Activated naive CD8-positive, alpha-beta T cell (primary cell): ENCODE measurements at regions not wholly inside any gene's neighbourhood (a gene's known extent, or its start where the extent isn't known, plus 50 kb on each side); places are given as distances from the start of the nearest gene placed in this dataset.

Source experiments
- H3K27ac Mint-ChIP-seq: one replicate; pipeline ENCODE4 v1.8.0; 2021; ENCODE audit warnings: mixed read lengths
- H3K27me3 Mint-ChIP-seq: one replicate; pipeline ENCODE4 v1.8.0; 2021; ENCODE audit warnings: mixed read lengths
- H3K36me3 Mint-ChIP-seq: one replicate; pipeline ENCODE4 v1.8.0; 2021; ENCODE audit warnings: mixed read lengths
- H3K4me1 Mint-ChIP-seq: one replicate; pipeline ENCODE4 v1.8.0; 2021; ENCODE audit warnings: low read depth, mixed read lengths
- H3K4me3 Mint-ChIP-seq: one replicate; pipeline ENCODE4 v1.8.0; 2021; ENCODE audit warnings: mild to moderate bottlenecking, mixed read lengths
- H3K9me3 Mint-ChIP-seq: one replicate; pipeline ENCODE4 v1.8.0; 2021; ENCODE audit warnings: low read depth, mixed read lengths

GRCh38 chr10:90975096-90975495 lies 54.2 kb upstream of the ANKRD1 start:
- Mint-ChIP-seq H3K4me3 (no peak overlapping the region), H3K9me3 (no peaks in the 10 kb centered on the region), H3K27ac (no peak overlapping the region), H3K27me3 (peaks cover 2% of the 10 kb centered on the region), H3K4me1 (no peaks in the 10 kb centered on the region), H3K36me3 (no peaks in the 10 kb centered on the region)

DNA sequence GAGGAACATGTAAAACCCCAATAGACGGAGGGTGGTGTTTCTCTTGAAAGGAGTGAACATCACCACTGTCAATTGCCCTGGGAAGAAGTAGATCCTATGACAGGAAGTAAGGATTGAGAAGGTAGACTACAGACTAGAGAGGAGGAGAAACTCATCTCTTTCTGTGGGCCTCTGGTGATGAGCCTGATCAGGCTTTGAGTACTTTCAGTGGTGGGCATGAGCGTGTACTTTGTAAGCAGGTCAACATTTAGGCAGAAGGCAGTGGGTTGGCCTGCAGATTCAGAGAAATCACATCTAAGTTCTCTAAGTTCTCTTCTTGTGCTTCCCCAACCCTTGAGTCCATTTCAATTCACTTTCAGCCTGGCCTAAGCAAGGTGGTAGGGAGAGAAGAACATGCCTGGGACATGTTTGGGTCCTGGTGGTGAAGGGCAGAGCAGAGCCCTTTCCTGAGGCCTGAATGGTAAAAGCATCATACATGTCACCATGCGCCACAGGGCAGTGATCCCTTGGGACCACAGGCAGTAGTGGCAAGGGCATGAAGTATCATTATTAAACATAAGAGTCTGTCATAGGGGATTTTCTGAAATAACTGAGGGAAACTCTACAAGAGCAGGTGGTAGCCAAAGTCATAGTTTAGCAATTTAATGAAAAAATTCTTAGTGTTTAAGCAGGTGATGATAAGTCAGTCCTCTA lies 56.4 kb upstream of the ANKRD1 start:
- no peaks in the 10 kb centered on the region for H3K9me3 Mint-ChIP-seq
- no peaks in the 10 kb centered on the region for H3K36me3 Mint-ChIP-seq
- peaks cover 2% of the 10 kb centered on the region for H3K27me3 Mint-ChIP-seq
- no peak overlapping the region for H3K27ac Mint-ChIP-seq
- no peak overlapping the region for H3K4me3 Mint-ChIP-seq
- no peaks in the 10 kb centered on the region for H3K4me1 Mint-ChIP-seq

DNA sequence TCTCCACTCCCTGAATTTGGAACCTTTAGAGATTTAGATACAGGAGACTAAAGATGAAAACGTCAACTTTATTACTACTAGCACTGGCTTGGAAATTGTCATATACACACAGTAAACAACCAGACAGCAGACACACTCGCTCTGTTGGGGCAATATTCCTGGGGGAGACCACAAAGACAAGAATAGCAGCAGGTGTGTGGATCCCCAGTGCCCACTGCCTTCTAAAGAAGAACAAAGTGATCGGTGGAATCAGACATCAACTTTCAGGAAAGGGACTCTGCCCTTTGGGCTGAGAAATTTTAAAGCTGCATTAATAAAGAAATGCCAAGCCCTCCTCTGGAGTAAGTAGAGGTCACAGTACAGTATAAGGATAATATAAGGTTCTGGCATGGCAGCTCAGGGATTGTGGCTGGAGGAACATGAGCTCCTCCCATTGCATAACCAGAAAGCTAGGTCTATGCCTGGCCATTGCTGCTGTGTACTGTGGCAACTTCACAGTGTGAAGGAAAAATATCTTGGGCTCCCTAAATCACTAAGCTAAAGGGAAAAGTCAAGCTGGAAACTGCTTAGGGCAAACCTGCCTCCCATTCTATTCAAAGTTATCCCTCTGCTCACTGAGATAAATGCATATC lies 57.1 kb upstream of the ANKRD1 start:
- Mint-ChIP-seq H3K4me3 (no peak overlapping the region), H3K27me3 (peaks cover 2% of the 10 kb centered on the region)

DNA sequence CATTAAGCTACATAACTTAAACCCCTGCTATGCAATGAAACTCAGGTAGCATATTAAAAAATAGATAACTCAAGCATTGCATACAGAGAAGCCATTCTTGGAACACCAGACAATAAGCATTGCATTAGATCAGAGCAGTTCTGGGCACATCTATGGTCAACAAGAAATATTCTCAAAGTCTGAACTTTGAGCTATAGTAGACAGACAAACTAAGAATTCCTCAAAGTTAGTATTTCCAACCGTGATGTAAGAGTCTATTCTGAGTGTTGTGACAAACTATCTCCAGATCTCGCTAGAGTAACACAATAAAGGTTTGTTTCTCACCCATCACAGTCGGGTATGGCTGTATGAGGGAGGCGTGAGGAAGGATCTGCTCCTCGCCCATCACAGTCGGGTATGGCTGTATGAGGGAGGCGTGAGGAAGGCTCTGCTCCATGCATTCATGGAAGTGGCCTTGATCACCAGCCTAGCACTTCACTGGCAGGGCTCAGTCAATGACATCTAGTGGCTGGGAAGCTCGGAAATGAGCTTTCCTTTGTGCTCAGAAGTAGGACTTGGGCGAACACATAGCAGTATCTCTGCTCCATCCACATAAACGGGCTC lies 61.6 kb upstream of the ANKRD1 start:
- Mint-ChIP-seq H3K4me3 (no peak overlapping the region), H3K27ac (no peak overlapping the region), H3K9me3 (no peaks in the 10 kb centered on the region), H3K4me1 (peaks cover 7% of the 10 kb centered on the region), H3K36me3 (no peaks in the 10 kb centered on the region), H3K27me3 (no peaks in the 10 kb centered on the region)

More for the DNA sequence above, 57.1 kb upstream of the ANKRD1 start:
- H3K4me1 Mint-ChIP-seq = no peaks in the 10 kb centered on the region
- H3K9me3 Mint-ChIP-seq = no peaks in the 10 kb centered on the region
- no peak overlapping the region for H3K27ac Mint-ChIP-seq
- no peaks in the 10 kb centered on the region for H3K36me3 Mint-ChIP-seq

DNA sequence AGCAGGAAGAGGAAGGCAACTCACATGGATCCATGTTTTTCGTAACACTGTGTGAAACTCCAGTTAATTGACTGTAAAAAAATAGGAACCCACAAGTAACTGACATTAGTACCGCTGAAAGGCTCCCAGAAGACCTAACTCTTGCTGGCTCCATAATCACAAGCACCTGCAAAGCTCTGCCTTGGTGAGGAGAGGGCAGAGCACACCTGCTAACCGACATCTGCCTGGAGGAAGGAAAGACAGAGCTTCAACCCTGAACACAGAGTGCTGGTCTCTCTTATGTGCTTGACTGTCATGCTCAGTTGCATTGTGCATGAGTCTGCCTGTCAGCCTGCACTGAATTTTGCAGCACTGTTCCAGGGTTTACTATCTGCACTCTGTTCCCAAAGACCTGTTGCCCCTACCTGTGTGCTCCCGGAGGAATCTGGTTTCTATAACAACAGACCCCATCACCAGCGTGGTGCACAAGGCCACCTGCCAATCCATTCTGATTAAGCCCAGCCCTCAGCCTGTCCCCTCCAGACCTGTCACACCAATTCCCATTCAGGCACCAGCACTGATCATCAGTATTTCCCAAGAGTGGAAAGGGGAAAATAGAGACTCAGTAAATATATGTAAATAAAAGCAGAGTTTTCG lies 63.1 kb upstream of the ANKRD1 start:
- Mint-ChIP-seq H3K4me3 (no peak overlapping the region), H3K9me3 (no peaks in the 10 kb centered on the region), H3K36me3 (no peaks in the 10 kb centered on the region), H3K4me1 (peaks cover 7% of the 10 kb centered on the region), H3K27me3 (no peaks in the 10 kb centered on the region), H3K27ac (no peak overlapping the region)

- H3K9me3 Mint-ChIP-seq = no peaks in the 10 kb centered on the region
- H3K27ac Mint-ChIP-seq = no peak overlapping the region
- H3K4me1 Mint-ChIP-seq = peaks cover 7% of the 10 kb centered on the region
- H3K4me3 Mint-ChIP-seq = no peak overlapping the region
- no peaks in the 10 kb centered on the region for H3K27me3 Mint-ChIP-seq
- no peaks in the 10 kb centered on the region for H3K36me3 Mint-ChIP-seq
These were observed 64.0 kb upstream of the ANKRD1 start for GRCh38 chr10:90984898-90985297.

- H3K27me3 Mint-ChIP-seq = no peaks in the 10 kb centered on the region
- no peak overlapping the region for H3K27ac Mint-ChIP-seq
- peaks cover 7% of the 10 kb centered on the region for H3K4me1 Mint-ChIP-seq
- no peaks in the 10 kb centered on the region for H3K9me3 Mint-ChIP-seq
- no peaks in the 10 kb centered on the region for H3K36me3 Mint-ChIP-seq
- no peak overlapping the region for H3K4me3 Mint-ChIP-seq
These were observed 64.5 kb upstream of the ANKRD1 start for GRCh38 chr10:90985321-90985933.

- Mint-ChIP-seq H3K4me1 (peaks cover 7% of the 10 kb centered on the region), H3K9me3 (no peaks in the 10 kb centered on the region), H3K36me3 (no peaks in the 10 kb centered on the region), H3K27me3 (no peaks in the 10 kb centered on the region), H3K4me3 (no peak overlapping the region), H3K27ac (no peak overlapping the region)
These were observed 65.4 kb upstream of the ANKRD1 start for GRCh38 chr10:90986136-90986760.

GRCh38 chr10:90986870-90987269 lies 66.0 kb upstream of the ANKRD1 start:
- no peak overlapping the region for H3K27ac Mint-ChIP-seq

GRCh38 chr10:90987383-90987782 lies 66.5 kb upstream of the ANKRD1 start:
- Mint-ChIP-seq H3K27ac (no peak overlapping the region), H3K36me3 (no peaks in the 10 kb centered on the region), H3K4me3 (no peak overlapping the region), H3K27me3 (no peaks in the 10 kb centered on the region), H3K9me3 (no peaks in the 10 kb centered on the region), H3K4me1 (peaks cover 7% of the 10 kb centered on the region)

More at GRCh38 chr10:90986870-90987269, 66.0 kb upstream of the ANKRD1 start:
- no peaks in the 10 kb centered on the region for H3K36me3 Mint-ChIP-seq
- H3K9me3 Mint-ChIP-seq = no peaks in the 10 kb centered on the region
- no peaks in the 10 kb centered on the region for H3K27me3 Mint-ChIP-seq
- H3K4me1 Mint-ChIP-seq = peaks cover 7% of the 10 kb centered on the region
- H3K4me3 Mint-ChIP-seq = no peak overlapping the region

DNA sequence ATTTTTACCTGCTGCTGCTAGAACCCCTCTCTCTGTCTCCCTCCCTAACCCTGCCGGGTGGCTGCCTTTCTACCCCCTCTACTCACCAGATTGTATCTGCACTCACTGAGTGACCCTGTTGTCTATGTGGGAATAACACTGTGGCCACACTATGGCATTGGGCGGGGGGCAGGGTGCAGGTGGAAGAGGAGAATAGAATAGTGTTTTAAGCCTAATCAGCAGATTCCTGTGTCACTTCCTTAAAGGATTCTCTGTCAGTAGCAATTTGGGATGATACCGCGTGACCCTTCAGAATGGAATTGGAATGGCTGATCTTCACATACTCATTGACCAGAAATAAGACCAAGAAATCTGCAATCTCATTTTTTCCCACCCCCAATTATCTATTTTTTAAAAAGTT lies 67.1 kb upstream of the ANKRD1 start:
- H3K4me3 Mint-ChIP-seq = no peak overlapping the region
- H3K9me3 Mint-ChIP-seq = no peaks in the 10 kb centered on the region
- peaks cover 9% of the 10 kb centered on the region for H3K4me1 Mint-ChIP-seq
- no peak overlapping the region for H3K27ac Mint-ChIP-seq
- H3K27me3 Mint-ChIP-seq = no peaks in the 10 kb centered on the region
- no peaks in the 10 kb centered on the region for H3K36me3 Mint-ChIP-seq

- H3K9me3 Mint-ChIP-seq = no peaks in the 10 kb centered on the region
- H3K27ac Mint-ChIP-seq = no peak overlapping the region
- peaks cover 11% of the 10 kb centered on the region for H3K4me1 Mint-ChIP-seq
- no peak overlapping the region for H3K4me3 Mint-ChIP-seq
- no peaks in the 10 kb centered on the region for H3K36me3 Mint-ChIP-seq
- no peaks in the 10 kb centered on the region for H3K27me3 Mint-ChIP-seq
These were observed 67.9 kb upstream of the ANKRD1 start for GRCh38 chr10:90988802-90989201.

- Mint-ChIP-seq H3K36me3 (no peaks in the 10 kb centered on the region), H3K27ac (no peak overlapping the region), H3K27me3 (no peaks in the 10 kb centered on the region), H3K4me1 (peaks cover 6% of the 10 kb centered on the region), H3K4me3 (no peak overlapping the region), H3K9me3 (no peaks in the 10 kb centered on the region)
These were observed 68.5 kb upstream of the ANKRD1 start for GRCh38 chr10:90989378-90989777.

GRCh38 chr10:90992462-90992861 lies 71.6 kb upstream of the ANKRD1 start:
- Mint-ChIP-seq H3K36me3 (no peaks in the 10 kb centered on the region), H3K9me3 (no peaks in the 10 kb centered on the region), H3K27ac (no peak overlapping the region), H3K4me3 (no peak overlapping the region), H3K4me1 (peaks cover 4% of the 10 kb centered on the region), H3K27me3 (no peaks in the 10 kb centered on the region)
